Trophoblast cell (in vitro differentiated cells and primary cell): ENCODE measurements at regions not wholly inside any gene's neighbourhood (a gene's known extent, or its start where the extent isn't known, plus 50 kb on each side); places are given as distances from the start of the nearest gene placed in this dataset.

Source experiments
- DNase-seq, 2 donors: peaks; one replicate each; pipeline ENCODE4 v3.0.0-alpha.2; 2016
- H2AFZ ChIP-seq: 2 replicates; pipeline ENCODE4 v1.6.1; 2013; ENCODE audit warnings: low read length, moderate library complexity, mild to moderate bottlenecking; ENCODE audit not compliant: insufficient read depth, poor library complexity
- H2AK5ac ChIP-seq: 2 replicates; pipeline ENCODE4 v1.6.1; 2013; ENCODE audit warnings: mild to moderate bottlenecking, low read length
- H2BK120ac ChIP-seq: 2 replicates; pipeline ENCODE4 v1.6.1; 2013; ENCODE audit warnings: low read length, mild to moderate bottlenecking, moderate library complexity; ENCODE audit not compliant: insufficient read depth, poor library complexity
- H2BK12ac ChIP-seq: 2 replicates; pipeline ENCODE4 v1.6.1; 2013; ENCODE audit warnings: mild to moderate bottlenecking, low read length, moderate library complexity
- H2BK5ac ChIP-seq: 2 replicates; pipeline ENCODE4 v1.6.1; 2013; ENCODE audit warnings: low read length, low read depth, moderate library complexity, mild to moderate bottlenecking; ENCODE audit not compliant: poor library complexity
- H3K14ac ChIP-seq: 2 replicates; pipeline ENCODE4 v1.6.1; 2013; ENCODE audit warnings: mild to moderate bottlenecking, low read length
- H3K18ac ChIP-seq: 2 replicates; pipeline ENCODE4 v1.6.1; 2013; ENCODE audit warnings: mild to moderate bottlenecking, low read length
- H3K23ac ChIP-seq: 2 replicates; pipeline ENCODE4 v1.6.1; 2013; ENCODE audit warnings: low read length
- H3K27ac ChIP-seq: 2 replicates; pipeline ENCODE4 v1.5.1; 2013; ENCODE audit warnings: low read depth, mild to moderate bottlenecking, inconsistent platforms, low read length, moderate library complexity
- H3K27me3 ChIP-seq: 2 replicates; pipeline ENCODE4 v1.6.1; 2013; ENCODE audit warnings: inconsistent platforms, mild to moderate bottlenecking, low read length, moderate library complexity; ENCODE audit not compliant: insufficient read depth
- H3K36me3 ChIP-seq, 2 experiments: 1 replicate in 1 of 2; 2 replicates in 1 of 2; pipeline ENCODE4 v1.6.1; 2013; ENCODE audit warnings: low read length in 2 of 2, mild to moderate bottlenecking in 2 of 2, moderate library complexity in 1 of 2; ENCODE audit not compliant: insufficient read depth in 2 of 2, control insufficient read depth in 1 of 2
- H3K4ac ChIP-seq: 2 replicates; pipeline ENCODE4 v1.6.1; 2013; ENCODE audit warnings: low read depth, mild to moderate bottlenecking, low read length, moderate library complexity
- H3K4me1 ChIP-seq, 2 experiments: 1 replicate in 1 of 2; 2 replicates in 1 of 2; pipeline ENCODE4 v1.6.1; 2013; ENCODE audit warnings: low read length in 2 of 2, mild to moderate bottlenecking in 2 of 2, moderate library complexity in 1 of 2; ENCODE audit not compliant: insufficient read depth in 2 of 2, control insufficient read depth in 1 of 2
- H3K4me2 ChIP-seq: 2 replicates; pipeline ENCODE4 v1.6.1; 2013; ENCODE audit warnings: inconsistent platforms, mild to moderate bottlenecking, low read length, moderate library complexity
- H3K4me3 ChIP-seq: 2 replicates; pipeline ENCODE4 v1.5.1; 2013; ENCODE audit warnings: mild to moderate bottlenecking, low read depth, low read length, inconsistent platforms
- H3K79me1 ChIP-seq: one replicate; pipeline ENCODE4 v1.6.1; 2013; ENCODE audit warnings: low read length
- H3K79me2 ChIP-seq: 2 replicates; pipeline ENCODE4 v1.6.1; 2013; ENCODE audit warnings: low read length, mild to moderate bottlenecking; ENCODE audit not compliant: control insufficient read depth, insufficient read depth, poor library complexity
- H3K9ac ChIP-seq: 2 replicates; pipeline ENCODE4 v1.6.1; 2013; ENCODE audit warnings: mild to moderate bottlenecking, low read length
- H3K9me3 ChIP-seq: 2 replicates; pipeline ENCODE4 v1.6.1; 2013; ENCODE audit warnings: low read depth, mild to moderate bottlenecking, control low read depth, inconsistent platforms, low read length; ENCODE audit not compliant: insufficient read depth
- H4K12ac ChIP-seq: 2 replicates; pipeline ENCODE4 v1.6.1; 2013; ENCODE audit warnings: low read depth, mild to moderate bottlenecking, low read length, moderate library complexity
- H4K8ac ChIP-seq: 2 replicates; pipeline ENCODE4 v1.6.1; 2013; ENCODE audit warnings: low read depth, mild to moderate bottlenecking, low read length, moderate library complexity
- H4K91ac ChIP-seq: one replicate; pipeline ENCODE4 v1.6.1; 2013; ENCODE audit warnings: low read depth, mild to moderate bottlenecking, low read length, moderate library complexity
- WGBS: extraction: QIAGEN DNeasy Blood & Tissue Kit; methylation state at CpG from one replicate; pipeline ENCODE4 v1.1.7; 2013; ENCODE audit warnings: missing lambda C conversion rate; ENCODE audit not compliant: insufficient read length, insufficient coverage; ENCODE audit errors: extremely low coverage; 5-methylcytosine and 5-hydroxymethylcytosine counted together

DNA sequence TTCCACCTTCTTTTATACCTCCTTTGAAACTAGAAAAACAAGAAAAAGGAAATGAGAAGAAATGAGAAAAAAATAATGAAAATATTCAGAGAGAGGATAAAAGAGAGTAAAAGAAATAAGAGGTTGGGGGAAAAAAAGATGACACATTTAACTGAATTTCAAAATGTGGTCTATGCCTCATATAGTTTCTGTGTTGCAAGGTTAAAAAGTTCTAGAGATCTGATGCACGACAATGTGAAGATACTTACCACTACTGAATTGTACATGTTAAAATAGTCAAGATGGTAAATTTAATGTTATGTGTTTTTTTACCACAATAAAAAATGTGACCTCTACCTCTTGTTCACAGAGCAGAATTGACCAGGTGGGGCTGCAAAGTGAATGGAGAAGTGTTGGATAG lies 314.8 kb upstream of the OR4E1 start:
- Histone ChIP-seq H3K27me3 (no peaks in the 10 kb centered on the region), H3K9ac (no peak overlapping the region), H3K23ac (no peak overlapping the region), H3K4ac (no peak overlapping the region), H2BK120ac (no peak overlapping the region), H3K4me1 (peaks cover 0 to 2% of the 10 kb centered on the region in 2 experiments), H3K36me3 (no peaks in the 10 kb centered on the region), H2AK5ac (no peak overlapping the region), H3K4me2 (no peak overlapping the region), H2AFZ (no peak overlapping the region), H3K79me2 (no peaks in the 10 kb centered on the region), H4K12ac (no peak overlapping the region), H3K9me3 (no peaks in the 10 kb centered on the region), H4K91ac (no peak overlapping the region), H3K4me3 (no peak overlapping the region), H3K14ac (no peak overlapping the region), H4K8ac (no peak overlapping the region), H3K79me1 (no peaks in the 10 kb centered on the region), H3K27ac (no peak overlapping the region), H2BK12ac (no peak overlapping the region), H3K18ac (no peak overlapping the region), H2BK5ac (no peak overlapping the region)
- DNase-seq = no peak
- WGBS = no CpG with 5 or more reads among the region's 1 CpG

DNA sequence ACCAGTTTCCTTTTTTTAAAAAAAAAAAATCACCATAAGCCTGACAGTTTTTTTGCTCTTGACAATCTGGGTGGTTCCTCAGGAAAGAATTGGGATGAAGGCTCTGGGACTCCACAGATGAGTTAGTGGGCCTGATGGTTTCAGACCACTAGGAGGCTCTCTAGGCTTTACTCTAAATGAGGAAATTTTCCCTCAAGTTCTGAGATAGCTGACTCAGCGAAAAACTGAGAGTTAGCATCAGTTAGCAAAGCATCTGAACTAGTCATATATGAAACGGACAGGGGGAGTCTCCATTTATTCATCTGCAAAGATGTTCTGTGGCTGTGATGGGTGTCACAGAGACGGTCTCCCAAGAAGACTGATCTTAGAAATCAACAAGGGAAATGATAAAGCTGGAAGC lies 314.3 kb upstream of the OR4E1 start:
- DNase-seq = peak; percentile 19 to 53
- H4K91ac ChIP-seq = no peak overlapping the region

DNA sequence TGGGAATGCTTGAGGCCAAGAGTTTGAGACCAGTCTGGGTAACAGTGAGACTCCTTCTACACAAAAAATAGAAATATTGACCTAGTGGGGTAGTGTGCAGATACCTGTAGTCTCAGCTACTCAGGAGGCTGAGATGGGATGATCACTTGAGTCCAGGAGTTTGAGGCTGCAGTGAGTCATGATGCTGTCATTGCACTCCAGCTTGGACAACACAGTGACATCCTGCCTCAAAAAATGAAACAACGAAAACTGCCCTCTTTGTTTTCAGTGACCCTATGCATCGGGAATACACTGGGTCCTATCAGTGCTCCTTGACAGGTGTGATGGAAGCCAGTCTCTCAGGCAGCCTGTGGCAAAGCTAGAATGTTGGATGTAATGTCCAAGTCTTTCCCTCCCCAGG lies 311.5 kb upstream of the OR4E1 start:
- Histone ChIP-seq H4K8ac (no peak overlapping the region), H3K23ac (no peak overlapping the region), H4K12ac (no peak overlapping the region), H3K36me3 (no peaks in the 10 kb centered on the region), H3K4me1 (peaks cover 0 to 2% of the 10 kb centered on the region in 2 experiments), H3K4ac (no peak overlapping the region), H4K91ac (no peak overlapping the region), H3K4me3 (no peak overlapping the region), H3K27me3 (no peaks in the 10 kb centered on the region), H2BK12ac (no peak overlapping the region), H3K79me1 (no peaks in the 10 kb centered on the region), H3K18ac (no peak overlapping the region), H3K9me3 (no peaks in the 10 kb centered on the region), H2AFZ (no peak overlapping the region), H2BK120ac (no peak overlapping the region), H2BK5ac (no peak overlapping the region), H3K4me2 (no peak overlapping the region), H3K9ac (no peak overlapping the region), H2AK5ac (no peak overlapping the region), H3K79me2 (no peaks in the 10 kb centered on the region), H3K14ac (no peak overlapping the region), H3K27ac (no peak overlapping the region)
- DNase-seq = no peak
- WGBS = no CpG with 5 or more reads among the region's 2 CpGs

More for the DNA sequence above, 314.3 kb upstream of the OR4E1 start:
- Histone ChIP-seq H3K14ac (no peak overlapping the region), H3K18ac (no peak overlapping the region), H3K9me3 (no peaks in the 10 kb centered on the region), H3K27ac (no peak overlapping the region), H4K12ac (no peak overlapping the region), H3K4me1 (peaks cover 0 to 2% of the 10 kb centered on the region in 2 experiments), H3K9ac (no peak overlapping the region), H2BK12ac (no peak overlapping the region), H3K36me3 (no peaks in the 10 kb centered on the region), H3K4ac (no peak overlapping the region), H3K27me3 (no peaks in the 10 kb centered on the region), H4K8ac (no peak overlapping the region), H2AFZ (no peak overlapping the region), H2BK120ac (no peak overlapping the region), H3K4me2 (no peak overlapping the region), H2AK5ac (no peak overlapping the region), H2BK5ac (no peak overlapping the region), H3K79me2 (no peaks in the 10 kb centered on the region), H3K79me1 (no peaks in the 10 kb centered on the region), H3K4me3 (no peak overlapping the region), H3K23ac (no peak overlapping the region)
- no CpG with 5 or more reads among the region's 3 CpGs for WGBS

DNA sequence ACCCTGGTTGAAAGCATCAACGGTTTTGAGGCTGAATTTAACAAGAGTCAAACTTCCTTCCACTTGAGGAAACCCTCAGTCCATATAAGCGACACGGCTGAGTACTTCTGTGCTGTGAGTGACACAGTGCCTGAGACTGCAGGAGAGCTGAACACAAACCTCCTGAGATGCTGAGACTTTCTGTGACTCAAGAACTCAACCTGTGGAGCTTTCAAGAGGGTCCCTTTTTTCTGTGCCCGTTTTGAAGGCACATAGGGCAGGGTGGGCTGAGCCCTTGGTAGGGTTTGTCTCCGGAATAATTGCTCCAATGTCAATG lies 305.3 kb upstream of the OR4E1 start:
- H2AFZ ChIP-seq = no peak overlapping the region
- no peak overlapping the region for H2BK12ac ChIP-seq
- H3K27ac ChIP-seq = no peak overlapping the region
- H2AK5ac ChIP-seq = no peak overlapping the region
- H3K36me3 ChIP-seq = no peaks in the 10 kb centered on the region
- no peak overlapping the region for H3K4ac ChIP-seq
- WGBS = no CpG with 5 or more reads among the region's 5 CpGs
- no peaks in the 10 kb centered on the region for H3K27me3 ChIP-seq
- H2BK120ac ChIP-seq = no peak overlapping the region
- no peak overlapping the region for H4K12ac ChIP-seq
- H2BK5ac ChIP-seq = no peak overlapping the region
- H3K9me3 ChIP-seq = no peaks in the 10 kb centered on the region
- H4K8ac ChIP-seq = no peak overlapping the region
- H3K4me1 ChIP-seq = no peaks in the 10 kb centered on the region
- no peak overlapping the region for H3K4me3 ChIP-seq
- no peak for DNase-seq
- no peak overlapping the region for H3K14ac ChIP-seq
- H3K79me2 ChIP-seq = no peaks in the 10 kb centered on the region
- no peak overlapping the region for H3K18ac ChIP-seq
- no peak overlapping the region for H3K9ac ChIP-seq
- no peak overlapping the region for H3K4me2 ChIP-seq
- H3K79me1 ChIP-seq = no peaks in the 10 kb centered on the region
- no peak overlapping the region for H3K23ac ChIP-seq
- no peak overlapping the region for H4K91ac ChIP-seq
